ENCODE measurements at regions not wholly inside any gene's neighbourhood (a gene's known extent, or its start where the extent isn't known, plus 50 kb on each side); places are given as distances from the start of the nearest gene placed in this dataset.

- DNase-seq: no peak
These were observed 1131.1 kb upstream of the CDH2 start for GRCh38 chr18:29307982-29308381.

- no peak for DNase-seq
These were observed 1130.3 kb upstream of the CDH2 start for GRCh38 chr18:29307231-29307630.

GRCh38 chr18:29305516-29305915, 1128.6 kb upstream of the CDH2 start:
- no peak for DNase-seq

GRCh38 chr18:29301048-29301447, 1124.1 kb upstream of the CDH2 start:
- no peak for DNase-seq

- DNase-seq: no peak
These were observed 1108.5 kb upstream of the CDH2 start for GRCh38 chr18:29285471-29285870.

GRCh38 chr18:29271501-29271900, 1094.6 kb upstream of the CDH2 start:
- DNase-seq: no peak

GRCh38 chr18:29259838-29260237, 1082.9 kb upstream of the CDH2 start:
- DNase-seq: no peak

GRCh38 chr18:29254123-29254522, 1077.2 kb upstream of the CDH2 start:
- DNase-seq: no peak

GRCh38 chr18:29251681-29252080, 1074.8 kb upstream of the CDH2 start:
- DNase-seq: no peak

- DNase-seq: no peak
These were observed 1073.9 kb upstream of the CDH2 start for GRCh38 chr18:29250843-29251242.

GRCh38 chr18:29250259-29250658, 1073.3 kb upstream of the CDH2 start:
- DNase-seq: no peak

GRCh38 chr18:29248805-29249204, 1071.9 kb upstream of the CDH2 start:
- no peak for DNase-seq

GRCh38 chr18:29241199-29241598, 1064.3 kb upstream of the CDH2 start:
- no peak for DNase-seq

GRCh38 chr18:29234751-29235150, 1057.8 kb upstream of the CDH2 start:
- no peak for DNase-seq

- DNase-seq: no peak
These were observed 1049.3 kb upstream of the CDH2 start for GRCh38 chr18:29226213-29226612.

GRCh38 chr18:29225351-29225750, 1048.4 kb upstream of the CDH2 start:
- DNase-seq: no peak

- no peak for DNase-seq
These were observed 1041.2 kb upstream of the CDH2 start for GRCh38 chr18:29218091-29218490.

GRCh38 chr18:29217124-29217915, 1040.4 kb upstream of the CDH2 start:
- DNase-seq: no peak

- DNase-seq: no peak
These were observed 1021.9 kb upstream of the CDH2 start for GRCh38 chr18:29198834-29199233.

- no peak for DNase-seq
These were observed 1019.4 kb upstream of the CDH2 start for GRCh38 chr18:29196307-29196706.

GRCh38 chr18:29191263-29191662, 1014.3 kb upstream of the CDH2 start:
- DNase-seq: no peak

- DNase-seq: no peak
These were observed 1011.8 kb upstream of the CDH2 start for GRCh38 chr18:29188760-29189159.

GRCh38 chr18:29185801-29186200, 1008.9 kb upstream of the CDH2 start:
- no peak for DNase-seq

GRCh38 chr18:29184654-29185053, 1007.7 kb upstream of the CDH2 start:
- DNase-seq: no peak
